ENCODE measurements at regions not wholly inside any gene's neighbourhood (a gene's known extent, or its start where the extent isn't known, plus 50 kb on each side); places are given as distances from the start of the nearest gene placed in this dataset.

DNA sequence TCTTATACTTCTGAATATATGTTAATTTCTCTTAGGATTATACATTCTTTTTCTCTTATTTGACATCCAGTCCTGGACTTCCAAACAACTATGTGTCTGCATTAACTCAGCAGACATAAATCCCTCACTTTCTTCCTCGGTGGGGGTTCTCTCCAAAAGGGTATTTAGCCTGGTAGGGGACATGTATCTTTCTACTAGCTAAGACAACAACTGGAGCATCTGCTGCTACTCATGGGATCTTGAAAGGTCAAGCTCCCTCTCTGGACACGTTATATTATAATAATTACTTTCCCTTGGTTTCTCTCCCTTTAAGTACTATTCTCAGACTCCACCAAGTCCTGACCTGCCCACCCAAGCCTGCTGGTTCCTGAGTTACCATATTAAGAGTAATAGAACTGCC, 983.7 kb upstream of the FLRT2 start:
- Mint-ChIP-seq H3K4me3 (no peak overlapping the region), H3K27me3 (no peaks in the 10 kb centered on the region), H3K4me1 (ENCODE audit: low read depth) (no peaks in the 10 kb centered on the region), H3K9me3 (peaks cover 6% of the 10 kb centered on the region), H3K36me3 (ENCODE audit: low read depth) (no peaks in the 10 kb centered on the region), H3K27ac (no peak overlapping the region)
- intact Hi-C loops (cut with DNase I, micrococcal nuclease), result no loop called here
- POLR2A ChIA-PET, result no interaction called here
- H3K36me3 ChIP-seq (ENCODE audit: insufficient read depth, low read length), result no peaks in the 10 kb centered on the region
- H3K27ac ChIP-seq (ENCODE audit: low read depth in 1 of 2, low read length in 2 of 2), result no peak overlapping the region
- DNase-seq (no peak), ATAC-seq (ENCODE audit: poor library complexity) (no peak)
- no peaks in the 10 kb centered on the region for H3K4me1 ChIP-seq (ENCODE audit: insufficient read depth, low read length)
- H3K4me3 ChIP-seq (ENCODE audit: low read length), result no peak overlapping the region
- CTCF ChIA-PET, result no interaction called here
- H3K9me3 ChIP-seq (ENCODE audit: control insufficient read depth in 1 of 2, insufficient read depth in 1 of 2, low read length in 2 of 2), result peaks cover 0 to 4% of the 10 kb centered on the region in 2 experiments
- TF ChIP-seq, protein P1, sequence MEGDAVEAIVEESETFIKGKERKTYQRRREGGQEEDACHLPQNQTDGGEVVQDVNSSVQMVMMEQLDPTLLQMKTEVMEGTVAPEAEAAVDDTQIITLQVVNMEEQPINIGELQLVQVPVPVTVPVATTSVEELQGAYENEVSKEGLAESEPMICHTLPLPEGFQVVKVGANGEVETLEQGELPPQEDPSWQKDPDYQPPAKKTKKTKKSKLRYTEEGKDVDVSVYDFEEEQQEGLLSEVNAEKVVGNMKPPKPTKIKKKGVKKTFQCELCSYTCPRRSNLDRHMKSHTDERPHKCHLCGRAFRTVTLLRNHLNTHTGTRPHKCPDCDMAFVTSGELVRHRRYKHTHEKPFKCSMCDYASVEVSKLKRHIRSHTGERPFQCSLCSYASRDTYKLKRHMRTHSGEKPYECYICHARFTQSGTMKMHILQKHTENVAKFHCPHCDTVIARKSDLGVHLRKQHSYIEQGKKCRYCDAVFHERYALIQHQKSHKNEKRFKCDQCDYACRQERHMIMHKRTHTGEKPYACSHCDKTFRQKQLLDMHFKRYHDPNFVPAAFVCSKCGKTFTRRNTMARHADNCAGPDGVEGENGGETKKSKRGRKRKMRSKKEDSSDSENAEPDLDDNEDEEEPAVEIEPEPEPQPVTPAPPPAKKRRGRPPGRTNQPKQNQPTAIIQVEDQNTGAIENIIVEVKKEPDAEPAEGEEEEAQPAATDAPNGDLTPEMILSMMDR (IDR thresholded peaks at IDR 0.05), result no peak
- H3K27me3 ChIP-seq (ENCODE audit: control insufficient read depth in 1 of 2, insufficient read depth in 2 of 2, low read length in 2 of 2), result no peaks in the 10 kb centered on the region

- H3K27ac ChIP-seq (ENCODE audit: low read depth in 1 of 2, low read length in 2 of 2), result no peak overlapping the region
- Mint-ChIP-seq H3K36me3 (ENCODE audit: low read depth) (no peaks in the 10 kb centered on the region), H3K27ac (no peak overlapping the region), H3K9me3 (peaks cover 19% of the 10 kb centered on the region), H3K4me1 (ENCODE audit: low read depth) (no peaks in the 10 kb centered on the region), H3K4me3 (no peak overlapping the region), H3K27me3 (no peaks in the 10 kb centered on the region)
- TF ChIP-seq, protein P1 (IDR thresholded peaks at IDR 0.05), result no peak
- DNase-seq, result no peak
- intact Hi-C loops (cut with DNase I, micrococcal nuclease), result no loop called here
- H3K9me3 ChIP-seq (ENCODE audit: control insufficient read depth in 1 of 2, insufficient read depth in 1 of 2, low read length in 2 of 2), result no peaks in the 10 kb centered on the region
- no peaks in the 10 kb centered on the region for H3K4me1 ChIP-seq (ENCODE audit: insufficient read depth, low read length)
- ChIA-PET CTCF (no interaction called here), POLR2A (no interaction called here)
- H3K36me3 ChIP-seq (ENCODE audit: insufficient read depth, low read length), result no peaks in the 10 kb centered on the region
- no peaks in the 10 kb centered on the region for H3K27me3 ChIP-seq (ENCODE audit: control insufficient read depth in 1 of 2, insufficient read depth in 2 of 2, low read length in 2 of 2)
- H3K4me3 ChIP-seq (ENCODE audit: low read length), result no peak overlapping the region
- no peak for ATAC-seq (ENCODE audit: poor library complexity)
Observed at GRCh38 chr14:84554136-84554535, 975.8 kb upstream of the FLRT2 start.

GRCh38 chr14:84555493-84555892, 974.5 kb upstream of the FLRT2 start:
- Mint-ChIP-seq H3K36me3 (ENCODE audit: low read depth) (no peaks in the 10 kb centered on the region), H3K27me3 (no peaks in the 10 kb centered on the region), H3K27ac (no peak overlapping the region), H3K4me3 (no peak overlapping the region), H3K9me3 (peaks cover 18% of the 10 kb centered on the region), H3K4me1 (ENCODE audit: low read depth) (no peaks in the 10 kb centered on the region)
- Histone ChIP-seq H3K9me3 (ENCODE audit: control insufficient read depth in 1 of 2, insufficient read depth in 1 of 2, low read length in 2 of 2) (no peaks in the 10 kb centered on the region), H3K27me3 (ENCODE audit: control insufficient read depth in 1 of 2, insufficient read depth in 2 of 2, low read length in 2 of 2) (no peaks in the 10 kb centered on the region), H3K4me3 (ENCODE audit: low read length) (no peak overlapping the region), H3K27ac (ENCODE audit: low read depth in 1 of 2, low read length in 2 of 2) (no peak overlapping the region), H3K4me1 (ENCODE audit: insufficient read depth, low read length) (no peaks in the 10 kb centered on the region), H3K36me3 (ENCODE audit: insufficient read depth, low read length) (no peaks in the 10 kb centered on the region)
- ChIA-PET POLR2A (no interaction called here), CTCF (no interaction called here)
- ATAC-seq (ENCODE audit: poor library complexity), result no peak
- intact Hi-C loops (cut with DNase I, micrococcal nuclease), result no loop called here
- TF ChIP-seq, protein P1 (IDR thresholded peaks at IDR 0.05), result no peak
- DNase-seq, result no peak

Measured in CD4-positive, alpha-beta T cell (primary cell).